Endothelial cell of umbilical vein (primary cell): ENCODE measurements at regions not wholly inside any gene's neighbourhood (a gene's known extent, or its start where the extent isn't known, plus 50 kb on each side); places are given as distances from the start of the nearest gene placed in this dataset.

Experiments used
- BruUV-seq: library from RNA; stranded (reverse); fragments of 400-500 nt; replicated peaks from 2 replicates; lab custom pipeline; 2021; lab: Mats Ljungman, UMichigan
- CTCF ChIA-PET: fragments of 300-600, 350-600 bp; sonication (Branson Sonifier 250); formaldehyde crosslinking; loops from one replicate; lab custom pipeline; 2021; ENCODE audit warnings: antibody characterized with exemption, inconsistent platforms; lab: Charles Lee
- POLR2A ChIA-PET: fragments of 300-600, 350-600 bp; sonication (Branson Sonifier 250); formaldehyde crosslinking; loops from one replicate; lab custom pipeline; 2021; ENCODE audit warnings: antibody characterized with exemption, inconsistent platforms; lab: Charles Lee
- DNase-seq: peaks from one replicate; pipeline ENCODE4 v3.0.0-alpha.2; 2011; ENCODE audit warnings: low read depth, low spot score
- FAIRE-seq: peaks from 2 replicates; lab custom pipeline; 2011; peaks lifted over from hg19 to GRCh38; lab: Jason Lieb, UNC
- H2AFZ ChIP-seq: 2 replicates; pipeline ENCODE4 v1.6.0; 2012; ENCODE audit warnings: low read depth, low read length, control low read depth, inconsistent platforms
- H3K27ac ChIP-seq: 2 replicates; pipeline ENCODE4 v1.5.1; 2011; ENCODE audit warnings: low read depth, mild to moderate bottlenecking, control low read depth, low read length, moderate library complexity; ENCODE audit not compliant: insufficient read depth
- H3K27me3 ChIP-seq, 2 experiments: 2 replicates each; pipeline versions ENCODE4 v1.6.0 to v1.6.1; 2011; ENCODE audit warnings: low read length in 2 of 2, mixed read lengths in 1 of 2; ENCODE audit not compliant: control insufficient read depth in 2 of 2, insufficient read depth in 2 of 2
- H3K36me3 ChIP-seq, 2 experiments: 2 replicates in 1 of 2; 3 replicates in 1 of 2; pipeline ENCODE4 v1.5.1; 2011; ENCODE audit warnings: low read length in 2 of 2, mild to moderate bottlenecking in 1 of 2, moderate library complexity in 1 of 2; ENCODE audit not compliant: control insufficient read depth in 2 of 2, insufficient read depth in 2 of 2; ENCODE audit errors: extremely low read depth in 1 of 2
- H3K4me1 ChIP-seq: 3 replicates; pipeline ENCODE4 v1.5.1; 2011; ENCODE audit warnings: mild to moderate bottlenecking, low read length; ENCODE audit not compliant: control insufficient read depth, insufficient read depth; ENCODE audit errors: extremely low read depth
- H3K4me2 ChIP-seq: 2 replicates; pipeline ENCODE4 v1.6.1; 2011; ENCODE audit warnings: low read length, control low read depth, mixed read lengths; ENCODE audit not compliant: insufficient read depth
- H3K4me3 ChIP-seq, 3 experiments: fragments of 200-600 bp in 1 of 3; sonication (generic), shearing (Covaris generic) in 1 of 3; replicated peaks in 1 of 3; 2 replicates each; pipeline ENCODE4 v1.5.1; 2011 to 2016; ENCODE audit warnings: control low read depth in 3 of 3, low read length in 3 of 3, mild to moderate bottlenecking in 2 of 3, inconsistent platforms in 1 of 3, low read depth in 1 of 3, moderate library complexity in 1 of 3; ENCODE audit not compliant: insufficient read depth in 1 of 3
- H3K79me2 ChIP-seq: 2 replicates; pipeline ENCODE4 v1.6.0; 2012; ENCODE audit warnings: low read length, inconsistent platforms; ENCODE audit not compliant: control insufficient read depth, insufficient read depth
- H3K9ac ChIP-seq: replicated peaks from 2 replicates; pipeline ENCODE3; 2011; ENCODE audit warnings: low read length, control low read depth; ENCODE audit not compliant: insufficient read depth; ENCODE audit errors: extremely low read depth
- H3K9me1 ChIP-seq: replicated peaks from 3 replicates; pipeline ENCODE4 v1.6.0; 2011; ENCODE audit warnings: mild to moderate bottlenecking, low read length; ENCODE audit not compliant: control insufficient read depth, insufficient read depth; ENCODE audit errors: extremely low read depth
- H3K9me3 ChIP-seq: replicated peaks from 2 replicates; pipeline ENCODE4 v1.5.1; 2012; ENCODE audit warnings: low read length, inconsistent platforms; ENCODE audit not compliant: control insufficient read depth, insufficient read depth
- H4K20me1 ChIP-seq: replicated peaks from 2 replicates; pipeline ENCODE3; 2011; ENCODE audit warnings: mild to moderate bottlenecking, low read length; ENCODE audit not compliant: control insufficient read depth, insufficient read depth; ENCODE audit errors: extremely low read depth
- CTCF ChIP-seq, 2 donors: IDR thresholded peaks; 1 replicate in 1 of 2; 2 replicates in 1 of 2; pipeline ENCODE4 v1.5.1; 2011; ENCODE audit warnings: low read length in 2 of 2, mild to moderate bottlenecking in 2 of 2, moderate library complexity in 2 of 2, control low read depth in 1 of 2, inconsistent platforms in 1 of 2, low read depth in 1 of 2; ENCODE audit not compliant: insufficient read depth in 1 of 2; ENCODE audit errors: extremely low read depth in 1 of 2
- EZH2 ChIP-seq: IDR thresholded peaks from 2 replicates; pipeline ENCODE4 v1.6.1; 2012; ENCODE audit warnings: borderline replicate concordance, low read depth, mild to moderate bottlenecking, moderate library complexity, low read length, inconsistent platforms; ENCODE audit not compliant: severe bottlenecking
- FOS ChIP-seq: IDR thresholded peaks from 2 replicates; pipeline ENCODE4 v1.6.1; 2011; ENCODE audit warnings: mild to moderate bottlenecking, low read length, moderate library complexity, borderline replicate concordance; ENCODE audit not compliant: insufficient read depth
- GATA2 ChIP-seq: IDR thresholded peaks from 2 replicates; pipeline ENCODE4 v1.7.0; 2011; ENCODE audit warnings: low read depth, mild to moderate bottlenecking, moderate library complexity, mixed read lengths, low read length; ENCODE audit not compliant: insufficient read length, insufficient read depth
- JUN ChIP-seq: IDR thresholded peaks from 2 replicates; pipeline ENCODE4 v1.6.1; 2011; ENCODE audit warnings: borderline replicate concordance, low read depth; ENCODE audit not compliant: insufficient read length, insufficient read depth
- MAX ChIP-seq: IDR thresholded peaks from 2 replicates; pipeline ENCODE4 v1.6.1; 2011; ENCODE audit not compliant: insufficient read depth, insufficient read length
- MYC ChIP-seq: IDR thresholded peaks from one replicate; pipeline ENCODE4 v1.6.1; 2011; ENCODE audit warnings: mild to moderate bottlenecking, low read depth, low read length
- POLR2A ChIP-seq: IDR thresholded peaks from 2 replicates; pipeline ENCODE4 v1.6.1; 2012; ENCODE audit warnings: low read depth, mild to moderate bottlenecking, control low read depth, low read length
- POLR2AphosphoS5 ChIP-seq: IDR thresholded peaks from 2 replicates; pipeline ENCODE4 v1.6.1; 2012; ENCODE audit warnings: low read depth, mild to moderate bottlenecking, control low read depth, low read length, moderate library complexity; ENCODE audit not compliant: insufficient read depth
- dilution Hi-C: fragments of 300-500 bp; cut with MboI; formaldehyde crosslinking; loops from one replicate; pipeline ENCODE4 v1.15.0; 2019; ENCODE audit warnings: low sequenced_read_pairs; ENCODE audit not compliant: extremely low pct_ligation_motif_present
- intact Hi-C: fragments of 100-400 bp; cut with micrococcal nuclease; formaldehyde crosslinking; loops from one replicate; pipeline ENCODE4 v1.10.0; 2022

- Histone ChIP-seq H3K79me2 (no peaks in the 10 kb centered on the region), H3K27me3 (no peaks in the 10 kb centered on the region), H2AFZ (no peak overlapping the region), H3K4me1 (no peaks in the 10 kb centered on the region), H3K36me3 (no peaks in the 10 kb centered on the region), H3K4me3 (no peak overlapping the region), H3K9me3 (no peaks in the 10 kb centered on the region), H3K9ac (no peak overlapping the region), H3K27ac (no peak overlapping the region), H3K9me1 (no peaks in the 10 kb centered on the region), H3K4me2 (no peak overlapping the region), H4K20me1 (no peaks in the 10 kb centered on the region)
- BruUV-seq = no TSS peak
- FAIRE-seq (no peak), DNase-seq (no peak)
- ChIA-PET POLR2A (no interaction called here), CTCF (no interaction called here)
- dilution Hi-C loops (no loop called here), intact Hi-C loops (no loop called here)
- no peak for TF ChIP-seq MAX
- no peak for TF ChIP-seq POLR2A
- TF ChIP-seq CTCF (IDR thresholded peaks at IDR 0.05; ENCODE audit: extremely low read depth in 1 of 2, insufficient read depth in 1 of 2, low read depth in 1 of 2, low read length in 2 of 2) = no peak
- no peak for TF ChIP-seq EZH2
- TF ChIP-seq POLR2AphosphoS5 = no peak
- no peak for TF ChIP-seq JUN
- no peak for TF ChIP-seq GATA2
- TF ChIP-seq FOS = no peak
- no peak for TF ChIP-seq MYC
These were observed 1338.8 kb upstream of the MIR17HG start for GRCh38 chr13:90008707-90009149.
